ENCODE measurements at regions not wholly inside any gene's neighbourhood (a gene's known extent, or its start where the extent isn't known, plus 50 kb on each side); places are given as distances from the start of the nearest gene placed in this dataset.
"Not testable (repeated sequence)": the region's sequence is repeated elsewhere in the genome, so short reads cannot be mapped to it uniquely, and the experiment has no call there.

DNA sequence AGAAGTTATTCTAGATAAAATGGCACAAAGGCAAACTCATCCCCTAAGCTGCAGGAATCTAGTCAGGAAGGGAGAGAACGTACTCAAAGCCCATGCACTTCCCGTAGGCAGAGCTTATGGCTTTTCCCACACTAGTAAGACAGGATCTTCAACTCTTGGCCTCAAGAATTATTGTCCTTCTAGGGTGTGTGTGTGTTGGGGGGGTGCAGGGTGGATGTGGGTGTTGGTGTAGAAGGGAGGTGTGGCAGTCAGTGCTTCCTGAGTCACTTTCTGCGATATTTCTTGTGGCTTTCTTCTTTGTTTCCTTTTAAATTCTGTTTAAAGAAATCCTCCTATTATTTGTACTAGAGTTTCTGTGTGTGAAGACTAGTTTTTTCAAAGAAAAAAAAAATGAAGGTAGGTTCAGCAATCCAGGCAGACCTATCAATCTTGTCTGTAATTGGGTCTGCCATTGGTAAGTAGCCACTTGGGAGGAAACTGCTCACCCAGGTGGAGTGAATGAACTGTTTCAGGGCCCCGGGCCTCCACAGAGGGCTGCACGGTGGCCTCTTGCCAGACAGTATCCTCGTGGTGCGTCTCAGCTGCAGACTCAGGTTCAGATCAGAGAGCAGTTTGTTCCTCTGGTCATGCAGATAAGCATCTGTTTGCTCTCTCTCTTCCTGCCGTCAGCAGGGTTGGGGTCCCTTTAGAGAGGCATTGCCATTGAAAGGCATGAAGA is 131.9 kb downstream of the NPR3 start:
- ATAC-seq (peak; percentile 77), DNase-seq (ENCODE audit: low spot score) (no peak)
- intact Hi-C loops (cut with DNase I): no loop called here

DNA sequence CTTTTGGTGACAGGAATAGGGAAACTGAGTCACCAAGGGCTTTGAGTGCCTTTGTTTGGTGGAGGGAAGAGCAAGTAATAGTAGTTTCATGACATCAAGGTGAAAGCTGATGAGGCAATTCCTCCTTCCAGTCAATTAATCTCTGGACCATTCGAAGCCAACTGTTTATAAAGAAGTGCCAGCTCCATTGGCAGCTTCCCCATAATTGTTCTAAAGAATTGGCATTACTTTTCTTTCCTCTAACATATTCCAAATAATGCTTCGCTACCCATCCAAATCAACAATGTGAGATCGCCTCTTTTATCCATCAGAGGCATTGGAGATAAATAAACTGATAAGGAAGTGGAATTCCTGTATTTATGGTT is 132.4 kb downstream of the NPR3 start:
- intact Hi-C loops (cut with DNase I): no loop called here
- no peak for ATAC-seq

DNA sequence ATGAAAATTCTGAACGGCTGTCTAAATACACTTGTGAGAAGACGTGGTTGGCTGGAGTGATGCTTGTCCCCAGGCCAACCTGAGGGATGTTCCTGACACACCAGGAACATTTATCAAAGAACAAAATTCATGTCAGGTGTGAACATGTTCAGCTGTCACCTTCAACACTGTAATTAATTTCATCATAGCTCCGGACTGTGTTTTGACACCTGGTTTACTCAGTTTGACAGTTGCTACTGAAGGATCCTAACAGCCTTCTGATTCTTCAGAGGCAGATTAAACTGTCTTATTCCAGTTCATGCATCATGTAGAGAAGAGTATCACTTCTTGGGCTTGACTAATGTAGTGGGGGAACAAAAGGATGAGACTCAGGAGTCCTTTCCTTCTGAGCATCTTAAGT is 134.1 kb downstream of the NPR3 start:
- intact Hi-C loops (cut with DNase I): no loop called here
- ATAC-seq: no peak
- no peak for DNase-seq (ENCODE audit: low spot score)

More for the DNA sequence above, 132.4 kb downstream of the NPR3 start:
- no peak for DNase-seq (ENCODE audit: low spot score)

DNA sequence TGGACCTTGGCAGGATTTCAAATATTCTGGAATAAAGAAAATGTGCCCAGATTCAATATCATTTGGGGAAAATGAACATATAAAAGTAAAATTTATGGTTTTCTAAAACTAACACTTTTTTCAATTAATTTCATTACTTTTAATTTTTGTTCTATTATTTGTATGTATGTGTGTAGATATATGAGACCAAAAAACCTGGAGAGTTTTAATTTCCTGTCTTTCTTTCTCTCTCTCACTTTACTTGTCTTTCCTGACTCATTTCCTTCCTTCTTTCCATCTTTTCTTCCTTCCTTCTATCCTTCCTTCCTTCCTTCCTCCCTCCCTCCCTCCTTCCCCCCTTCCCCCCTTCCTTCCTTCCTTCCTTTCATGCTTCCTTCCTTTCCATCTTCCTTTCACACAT is 137.0 kb downstream of the NPR3 start:
- intact Hi-C loops (cut with DNase I): no loop called here
- DNase-seq (ENCODE audit: low spot score): no peak
- ATAC-seq: no peak

DNA sequence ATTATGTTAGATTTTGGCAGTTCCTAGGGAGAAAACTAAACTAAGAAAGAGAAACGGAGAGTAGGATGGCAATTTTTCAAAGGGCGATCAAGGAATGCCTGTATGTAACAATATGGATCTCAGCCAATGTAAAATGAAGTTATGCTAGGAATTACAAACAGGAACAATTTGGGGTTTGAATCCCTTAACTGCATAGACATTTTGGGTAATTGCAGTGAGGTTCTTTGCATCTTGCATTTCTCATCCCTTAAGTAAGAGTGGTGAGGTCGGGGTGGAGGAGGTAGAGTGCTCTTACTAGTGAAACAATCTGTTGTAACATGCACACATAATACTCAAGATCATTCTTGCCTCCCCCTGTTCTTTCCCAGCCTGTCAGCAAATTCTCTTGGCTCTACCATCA is 137.6 kb downstream of the NPR3 start:
- no peak for ATAC-seq
- no peak for DNase-seq (ENCODE audit: low spot score)
- intact Hi-C loops (cut with DNase I): no loop called here

DNA sequence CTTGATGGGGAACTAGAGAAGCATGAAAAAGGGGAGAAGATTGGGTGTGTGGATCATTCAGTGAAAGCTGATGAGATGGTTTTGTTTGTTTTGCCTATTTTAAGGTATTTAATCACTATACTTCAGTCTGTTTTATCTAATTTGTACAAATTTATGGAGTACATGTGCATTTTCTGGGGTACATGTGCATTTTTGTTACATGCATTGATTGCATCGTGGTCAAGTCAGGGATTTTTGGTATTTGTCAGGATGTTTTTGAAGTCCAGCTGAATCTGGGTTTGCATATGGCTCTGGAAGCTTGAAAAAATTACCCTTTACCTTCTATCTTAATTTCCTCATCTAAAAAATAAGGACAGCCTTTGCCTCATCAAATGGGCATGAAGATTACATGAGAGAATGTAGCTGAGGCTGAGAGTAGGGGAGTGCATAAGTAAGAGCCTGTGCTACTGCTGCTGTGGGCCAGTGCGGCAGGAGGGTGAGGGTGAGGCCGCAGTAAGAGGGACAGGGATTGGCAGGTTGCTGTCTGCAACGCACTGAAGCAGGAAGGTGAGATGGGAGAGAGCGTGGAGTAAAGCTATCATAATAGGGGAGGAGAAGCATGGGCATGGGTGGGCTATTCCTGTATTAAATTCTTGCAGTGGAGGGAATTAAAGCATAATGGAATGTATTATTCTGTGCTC is 139.8 kb downstream of the NPR3 start:
- ATAC-seq (no peak), DNase-seq (ENCODE audit: low spot score) (no peak)
- intact Hi-C loops (cut with DNase I): no loop called here

DNA sequence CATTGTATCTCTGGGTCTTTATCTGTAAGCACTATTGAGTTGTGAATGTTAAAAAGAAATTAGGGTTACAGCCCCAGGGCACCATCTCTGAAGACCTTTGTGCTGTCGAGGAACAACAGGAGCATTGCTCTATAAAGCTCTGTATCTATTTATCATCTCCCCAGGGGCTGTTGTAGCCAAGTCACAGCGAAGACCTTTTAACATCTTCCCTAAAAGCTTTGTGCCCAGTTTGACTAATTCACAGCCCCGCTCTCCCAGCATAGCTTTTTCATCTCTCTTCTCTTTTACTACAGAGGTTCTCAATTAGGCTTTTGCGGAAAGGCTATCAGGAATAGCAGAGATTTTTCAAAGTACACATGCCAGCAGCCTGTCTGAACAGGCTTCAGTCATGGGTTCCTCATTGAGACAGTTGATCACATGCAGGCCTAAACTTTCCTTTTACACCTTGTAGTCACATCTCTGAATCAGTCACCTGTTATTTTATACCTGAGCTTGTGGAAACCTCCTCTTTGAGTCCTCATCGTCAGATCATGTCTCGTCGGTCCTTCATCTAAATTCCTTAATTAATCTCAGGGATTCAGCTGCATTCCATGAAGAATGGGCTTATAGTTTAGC is 140.5 kb downstream of the NPR3 start:
- intact Hi-C loops (cut with DNase I): no loop called here
- DNase-seq (ENCODE audit: low spot score) (no peak), ATAC-seq (no peak)

DNA sequence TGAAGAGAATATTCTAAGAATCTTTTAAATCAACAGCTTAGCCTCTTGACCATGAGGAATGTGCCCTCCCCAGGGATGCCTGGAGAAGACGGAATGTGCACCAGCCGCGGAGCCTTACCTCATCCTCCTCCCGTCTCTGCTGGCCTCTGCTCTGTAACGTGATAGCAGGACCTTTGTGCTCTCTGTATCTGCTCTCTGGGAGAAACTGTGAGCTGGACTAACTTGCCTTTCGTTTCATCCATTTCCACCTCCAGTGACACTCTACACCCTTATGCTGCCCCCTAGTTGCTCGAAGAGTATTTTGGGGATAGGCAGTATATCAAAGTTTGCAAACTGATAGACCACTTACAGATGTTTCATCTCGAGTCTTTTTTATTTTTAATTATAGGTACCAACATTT is 141.4 kb downstream of the NPR3 start:
- ATAC-seq: peak; percentile 97
- no peak for DNase-seq (ENCODE audit: low spot score)
- intact Hi-C loops (cut with DNase I): no loop called here

DNA sequence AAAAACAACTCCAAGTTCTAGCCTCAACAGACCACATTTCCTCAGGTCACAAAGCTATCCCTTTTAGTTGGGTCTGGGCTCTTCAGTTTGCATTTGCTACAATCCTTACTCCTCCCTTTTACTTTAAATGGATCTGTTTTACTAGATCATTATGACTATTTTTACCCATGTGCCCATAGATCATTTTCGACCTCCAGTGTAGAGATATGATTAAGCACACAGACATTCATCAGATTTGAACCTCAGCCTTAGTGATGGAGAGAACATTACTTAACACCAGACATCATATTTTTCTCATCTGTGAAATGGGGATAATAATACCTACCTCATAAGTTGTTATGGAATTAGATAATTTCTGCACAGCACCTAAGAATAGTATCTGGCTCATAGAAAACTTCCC is 141.9 kb downstream of the NPR3 start:
- DNase-seq (ENCODE audit: low spot score): no peak
- intact Hi-C loops (cut with DNase I): no loop called here
- ATAC-seq: no peak

DNA sequence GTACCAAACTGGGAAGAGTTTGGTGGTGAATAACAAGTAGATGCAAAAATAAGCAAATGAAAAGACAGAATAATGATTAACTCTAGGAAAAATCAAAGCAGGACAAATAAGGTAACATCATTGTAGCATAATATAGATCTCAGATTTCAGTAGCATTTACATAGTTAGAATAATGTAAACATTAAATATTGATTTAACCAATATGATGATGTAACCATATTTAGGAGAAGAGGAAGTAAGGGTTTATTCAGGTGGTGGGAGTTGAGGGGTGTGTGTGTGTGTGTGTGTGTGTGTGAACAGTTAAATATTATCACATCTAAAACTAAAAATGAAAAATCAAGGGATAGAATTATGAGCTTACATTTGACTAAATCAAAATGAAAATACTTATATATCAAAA is 143.4 kb downstream of the NPR3 start:
- intact Hi-C loops (cut with DNase I): no loop called here
- DNase-seq (ENCODE audit: low spot score) (no peak), ATAC-seq (no peak)

DNA sequence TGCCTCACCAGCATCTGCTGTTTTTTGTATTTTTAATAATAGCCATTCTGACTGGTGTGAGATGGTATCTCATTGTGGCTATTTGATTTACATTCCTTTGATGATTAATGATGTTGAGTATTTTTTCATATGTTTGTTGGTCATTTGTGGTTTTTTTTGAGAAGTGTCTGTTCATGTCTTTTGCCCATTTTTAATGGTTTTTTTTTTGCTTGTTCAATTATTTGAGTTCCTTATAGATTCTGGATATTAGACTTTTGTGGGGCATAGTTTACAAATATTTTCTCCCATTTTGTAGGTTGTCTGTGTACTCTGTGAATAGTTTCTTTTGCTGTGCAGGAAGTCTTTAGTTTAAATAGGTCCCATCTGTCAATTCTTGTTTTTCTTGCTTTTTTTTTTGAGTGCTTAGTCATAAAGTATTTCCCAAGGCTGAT is 148.1 kb downstream of the NPR3 start:
- intact Hi-C loops (cut with DNase I): no loop called here
- DNase-seq (ENCODE audit: low spot score) (no peak), ATAC-seq (no peak)

DNA sequence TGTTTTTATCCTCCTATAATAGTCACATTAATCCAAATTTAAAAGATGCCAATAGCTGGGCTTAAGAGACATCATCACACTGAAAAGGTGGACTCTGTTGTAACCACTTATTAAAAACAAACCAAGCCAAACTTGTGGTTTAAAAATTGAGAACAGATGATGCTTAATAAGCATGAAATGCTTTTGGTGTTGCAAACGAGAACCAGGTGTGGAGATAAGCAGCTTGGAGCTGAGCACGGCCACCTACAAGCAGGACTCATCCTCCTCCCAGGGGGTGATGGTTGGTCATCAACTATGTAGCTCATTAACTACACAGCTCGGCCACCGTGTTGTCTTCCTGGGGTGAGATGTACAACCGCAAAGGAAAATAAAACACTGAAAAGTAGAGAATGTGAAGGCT is 154.4 kb downstream of the NPR3 start:
- intact Hi-C loops (cut with DNase I): no loop called here
- DNase-seq (ENCODE audit: low spot score) (no peak), ATAC-seq (peak; percentile 50)

DNA sequence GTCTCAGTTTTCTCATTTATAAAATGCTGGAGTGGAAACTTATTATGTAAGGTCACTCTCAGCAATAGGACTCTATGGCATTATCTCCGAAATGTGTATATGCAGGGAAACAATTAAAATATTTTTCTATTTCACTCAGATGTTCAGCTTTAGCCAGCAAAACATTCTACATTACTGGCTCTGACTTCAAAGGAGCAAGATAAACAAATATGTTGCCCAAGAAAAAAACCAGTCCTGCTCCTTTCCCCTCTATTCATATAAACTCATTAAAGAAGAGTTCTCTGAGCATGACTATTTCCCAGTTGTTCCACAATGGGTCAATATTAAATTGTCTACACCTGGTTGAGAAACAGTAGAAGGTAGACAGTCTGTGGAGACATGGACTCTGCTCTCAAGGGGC is 155.0 kb downstream of the NPR3 start:
- ATAC-seq (no peak), DNase-seq (ENCODE audit: low spot score) (no peak)
- intact Hi-C loops (cut with DNase I): no loop called here

DNA sequence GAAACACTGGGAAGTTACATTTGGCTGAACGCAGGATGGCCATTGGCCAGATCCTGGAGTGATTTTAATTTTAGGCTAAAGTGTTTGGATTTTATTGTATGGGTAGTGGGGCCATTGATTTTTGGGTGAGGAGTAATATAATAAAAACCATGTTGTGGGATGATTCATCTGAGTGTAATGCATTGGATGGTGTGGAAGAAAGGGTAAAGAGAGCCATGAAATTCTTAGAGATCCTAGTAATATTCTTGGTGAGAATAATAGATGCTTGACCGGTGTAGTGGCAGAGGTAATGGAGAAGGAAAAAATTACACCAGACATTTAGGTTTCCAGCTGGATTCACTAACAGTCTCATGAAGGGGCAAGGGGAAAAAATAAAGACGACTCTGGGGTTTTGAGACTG is 158.1 kb downstream of the NPR3 start:
- DNase-seq (ENCODE audit: low spot score) (no peak), ATAC-seq (no peak)
- intact Hi-C loops (cut with DNase I): no loop called here

DNA sequence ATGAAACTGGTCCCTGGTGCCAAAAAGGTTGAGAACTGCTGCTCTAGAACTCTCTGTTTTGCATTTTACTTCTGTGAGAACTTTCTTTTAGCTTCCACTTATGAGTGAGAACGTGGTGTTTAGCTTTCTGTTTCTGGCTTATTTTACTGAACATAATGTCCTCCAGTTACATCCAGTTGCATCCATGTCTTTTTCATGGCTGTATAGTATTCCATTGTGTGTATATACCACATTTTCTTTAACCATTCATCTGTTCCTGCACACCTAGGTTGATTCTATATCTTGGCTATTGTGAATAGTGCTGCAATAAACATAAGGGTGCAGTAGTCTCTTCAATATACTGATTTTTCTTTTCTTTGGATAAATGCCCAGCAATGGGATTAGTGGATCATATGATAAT is 165.7 kb downstream of the NPR3 start:
- DNase-seq (ENCODE audit: low spot score) (no peak), ATAC-seq (no peak)
- intact Hi-C loops (cut with DNase I): no loop called here

DNA sequence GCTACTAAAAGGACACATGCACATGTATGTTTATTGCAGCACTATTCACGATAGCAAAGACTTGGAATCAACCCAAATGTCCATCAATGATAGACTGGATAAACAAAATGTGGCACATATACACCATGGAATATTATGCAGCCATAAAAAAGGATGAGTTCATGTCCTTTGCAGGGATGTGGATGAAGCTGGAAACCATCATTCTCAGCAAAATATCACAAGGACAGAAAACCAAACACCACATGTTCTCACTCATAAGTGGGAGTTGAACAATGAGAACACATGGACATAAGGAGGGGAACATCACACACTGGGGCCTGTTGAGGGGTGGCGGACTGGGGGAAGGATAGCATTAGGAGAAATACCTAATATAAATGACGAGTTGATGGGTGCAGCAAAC is 168.2 kb downstream of the NPR3 start:
- intact Hi-C loops (cut with DNase I); ATAC-seq; DNase-seq (ENCODE audit: low spot score): not testable (repeated sequence)

DNA sequence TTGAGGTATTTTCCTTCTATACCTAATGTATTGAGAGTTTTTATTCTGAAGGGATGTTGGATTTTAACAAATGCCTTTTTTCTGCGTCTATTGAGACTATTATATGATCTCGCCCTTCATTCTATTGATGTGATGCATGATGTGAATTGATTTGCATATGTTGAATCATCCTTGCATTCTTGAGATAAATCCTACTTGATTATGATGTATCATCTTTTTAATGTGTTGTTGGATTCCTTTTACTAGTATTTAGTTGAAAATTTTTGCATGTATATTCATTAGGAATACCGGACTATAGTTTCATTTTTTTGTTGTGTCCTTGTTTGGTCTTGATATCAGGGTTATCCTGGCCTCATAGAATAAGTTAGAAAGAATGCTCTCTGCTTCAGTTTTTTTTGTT is 169.7 kb downstream of the NPR3 start:
- intact Hi-C loops (cut with DNase I): no loop called here
- DNase-seq (ENCODE audit: low spot score): no peak
- no peak for ATAC-seq

DNA sequence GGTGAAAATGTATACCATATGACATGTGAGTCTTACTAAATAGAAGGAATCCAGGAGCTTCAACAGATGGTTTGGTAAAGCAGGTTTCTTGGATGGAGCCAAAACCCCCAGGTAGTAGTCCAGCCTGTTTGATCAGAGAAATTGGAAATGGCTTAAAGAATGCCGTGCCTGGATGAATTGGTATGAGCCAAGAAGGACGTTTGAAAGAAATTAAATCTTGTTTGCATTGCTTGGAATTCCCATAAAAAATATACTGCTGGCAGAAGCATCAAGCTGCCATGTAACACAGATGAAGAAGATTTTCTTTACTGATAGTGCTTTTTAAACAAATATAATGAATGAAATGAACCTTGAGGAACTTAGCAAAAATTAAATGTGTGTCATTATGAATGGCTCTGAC is 176.3 kb downstream of the NPR3 start:
- DNase-seq (ENCODE audit: low spot score): no peak
- intact Hi-C loops (cut with DNase I): no loop called here
- ATAC-seq: no peak

DNA sequence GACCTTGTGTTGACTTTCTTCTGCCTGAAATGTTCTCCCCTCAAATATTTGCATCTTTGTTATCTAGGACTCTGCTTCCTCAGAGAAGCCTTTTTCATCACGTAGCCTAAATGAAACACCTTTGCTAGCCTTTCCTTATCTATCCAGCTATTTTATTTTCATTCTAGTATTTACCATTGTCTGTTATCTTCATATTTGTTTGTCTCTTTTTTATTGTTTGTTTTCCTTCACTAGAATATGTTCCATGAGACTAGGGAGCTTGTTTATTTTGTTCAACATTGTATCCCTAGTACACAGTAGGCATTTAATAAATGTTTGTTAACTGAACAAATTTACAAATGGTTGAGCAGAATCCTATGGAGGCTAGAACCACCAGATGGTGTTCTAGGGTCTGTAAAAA is 178.0 kb downstream of the NPR3 start:
- ATAC-seq (no peak), DNase-seq (ENCODE audit: low spot score) (no peak)
- intact Hi-C loops (cut with DNase I): no loop called here

DNA sequence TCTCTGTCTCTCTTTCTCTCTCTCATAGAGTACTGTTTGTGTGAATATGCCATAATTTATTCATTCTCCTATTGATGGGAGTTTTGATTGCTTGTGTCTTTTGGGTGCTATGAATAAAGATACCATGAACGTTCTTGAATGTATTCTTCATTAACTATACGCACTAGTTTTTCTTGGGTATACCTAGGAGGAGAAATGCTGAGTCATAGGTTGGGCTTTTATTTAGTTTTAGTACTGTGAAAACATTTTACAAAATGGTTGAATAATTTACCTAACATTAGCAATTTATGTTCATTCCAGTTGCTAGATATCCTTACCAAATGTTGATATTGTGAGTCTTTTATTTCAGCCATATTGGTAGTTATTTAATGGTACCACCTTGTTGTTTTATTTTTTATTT is 192.5 kb downstream of the NPR3 start:
- DNase-seq (ENCODE audit: low spot score) (no peak), ATAC-seq (no peak)
- intact Hi-C loops (cut with DNase I): no loop called here

DNA sequence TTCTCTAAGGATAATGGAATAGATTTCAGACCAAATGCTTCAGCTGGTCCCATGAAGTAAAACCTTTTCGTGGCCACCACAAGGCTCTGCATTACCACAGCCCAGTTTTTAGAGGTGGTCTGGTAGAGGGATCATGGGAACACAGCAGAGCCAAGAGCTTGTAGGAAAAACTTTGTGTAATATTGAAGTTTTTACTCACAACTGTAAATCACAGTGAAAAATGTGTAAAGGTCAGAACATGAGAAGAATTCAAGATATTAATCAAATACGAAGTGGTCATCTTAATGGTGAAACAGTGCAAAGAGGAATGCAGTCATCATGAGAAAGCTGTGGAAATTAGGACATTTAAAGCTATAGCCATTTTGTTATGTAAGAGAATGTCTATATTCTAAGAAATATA is 197.5 kb downstream of the NPR3 start:
- ATAC-seq (no peak), DNase-seq (ENCODE audit: low spot score) (no peak)
- intact Hi-C loops (cut with DNase I): no loop called here
